Skeletal muscle satellite cell (primary cell): ENCODE measurements at regions not wholly inside any gene's neighbourhood (a gene's known extent, or its start where the extent isn't known, plus 50 kb on each side); places are given as distances from the start of the nearest gene placed in this dataset.

ENCODE experiments used
- H3K27me3 ChIP-seq: 2 replicates; pipeline ENCODE4 v1.7.0; 2013; ENCODE audit warnings: low read length; ENCODE audit not compliant: control insufficient read depth, insufficient read depth
- H3K36me3 ChIP-seq: 2 replicates; pipeline ENCODE4 v1.7.0; 2013; ENCODE audit warnings: mild to moderate bottlenecking, control low read depth, low read length; ENCODE audit not compliant: insufficient read depth
- H3K4me1 ChIP-seq: 2 replicates; pipeline ENCODE4 v1.7.0; 2013; ENCODE audit warnings: low read length; ENCODE audit not compliant: control insufficient read depth, insufficient read depth
- H3K4me2 ChIP-seq: 2 replicates; pipeline ENCODE4 v1.7.0; 2013; ENCODE audit warnings: mild to moderate bottlenecking, low read length
- H3K4me3 ChIP-seq: 2 replicates; pipeline ENCODE4 v1.7.0; 2013; ENCODE audit warnings: low read length
- H3K9ac ChIP-seq: 2 replicates; pipeline ENCODE4 v1.7.0; 2013; ENCODE audit warnings: mild to moderate bottlenecking, low read depth, low read length, moderate library complexity
- H3K9me3 ChIP-seq: replicated peaks from 2 replicates; pipeline ENCODE4 v1.7.0; 2013; ENCODE audit warnings: mild to moderate bottlenecking, control low read depth, low read length

DNA sequence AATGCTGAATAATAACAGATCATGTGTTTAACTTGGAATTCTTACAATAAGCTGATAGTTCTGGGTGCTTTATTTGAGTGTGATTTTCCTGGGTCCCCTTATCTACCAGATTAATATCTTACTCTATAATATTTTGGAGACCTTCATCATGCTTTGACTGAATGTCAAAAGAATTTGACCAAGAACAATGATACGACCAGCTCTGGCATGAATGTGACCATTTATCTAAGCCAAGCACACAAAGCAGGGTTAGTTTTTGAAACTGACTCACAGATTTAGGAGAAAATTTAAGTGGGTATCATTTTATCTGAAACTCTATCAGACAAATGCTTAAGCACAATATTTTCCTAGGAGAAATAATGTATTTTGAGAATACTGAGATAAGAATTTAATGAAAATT is 677.0 kb downstream of the NYAP2 start:
- Histone ChIP-seq H3K27me3 (no peaks in the 10 kb centered on the region), H3K9me3 (no peaks in the 10 kb centered on the region), H3K36me3 (no peaks in the 10 kb centered on the region), H3K4me2 (no peak overlapping the region), H3K9ac (no peak overlapping the region), H3K4me1 (peaks cover 42% of the 10 kb centered on the region), H3K4me3 (no peak overlapping the region)

DNA sequence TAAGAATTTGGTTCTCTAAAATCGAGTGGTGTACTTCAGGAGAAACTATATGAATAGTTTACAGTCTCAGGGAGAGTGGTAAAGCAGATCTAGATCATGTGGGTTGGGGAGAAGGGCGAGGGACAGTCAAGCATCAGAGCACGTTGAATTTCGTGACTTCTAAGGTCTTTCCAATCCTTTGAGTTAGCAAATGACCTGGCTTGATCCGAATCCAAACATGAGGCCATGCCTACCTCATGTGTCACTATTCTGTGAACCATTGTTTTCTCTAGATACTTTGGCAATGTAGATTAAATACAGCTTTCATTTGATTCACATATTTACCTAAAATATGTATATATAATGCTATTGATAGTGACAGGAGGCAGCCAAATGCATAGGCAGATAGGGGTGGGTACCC is 674.9 kb downstream of the NYAP2 start:
- Histone ChIP-seq H3K9me3 (no peaks in the 10 kb centered on the region), H3K4me3 (no peak overlapping the region), H3K9ac (no peak overlapping the region), H3K4me1 (peaks cover 26% of the 10 kb centered on the region), H3K36me3 (no peaks in the 10 kb centered on the region), H3K27me3 (no peaks in the 10 kb centered on the region), H3K4me2 (no peak overlapping the region)

DNA sequence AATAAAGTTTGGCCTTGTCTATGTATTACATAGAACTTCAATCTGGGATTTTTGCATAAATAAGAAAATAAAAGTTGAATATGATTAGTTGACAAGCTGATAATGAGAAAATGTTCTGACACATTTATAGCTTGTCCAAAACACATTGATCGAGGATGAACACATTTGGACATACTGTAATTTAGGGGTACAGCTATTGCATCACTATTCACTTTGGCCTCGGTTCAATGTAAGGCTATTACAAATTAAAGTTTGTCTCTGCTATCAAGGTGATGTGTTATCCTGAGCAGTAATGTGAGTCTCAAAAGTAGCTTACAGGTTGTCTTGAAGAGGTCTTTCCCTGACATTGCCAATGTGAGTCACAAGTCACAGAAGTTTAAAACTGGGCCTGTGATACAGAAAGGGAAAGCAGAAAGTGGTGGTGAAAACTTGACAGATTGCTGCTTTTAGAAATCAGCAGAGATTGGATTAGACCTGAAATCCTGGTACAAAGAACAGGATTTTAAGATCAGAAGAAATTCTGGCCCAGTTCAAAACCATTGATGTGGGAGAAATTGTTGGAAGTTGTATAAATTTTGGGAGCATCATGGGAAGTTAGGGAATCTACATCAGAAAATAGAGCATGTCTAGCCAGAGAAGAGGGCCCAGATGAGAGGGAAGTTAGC is 674.1 kb downstream of the NYAP2 start:
- Histone ChIP-seq H3K9ac (no peak overlapping the region), H3K4me3 (no peak overlapping the region)

DNA sequence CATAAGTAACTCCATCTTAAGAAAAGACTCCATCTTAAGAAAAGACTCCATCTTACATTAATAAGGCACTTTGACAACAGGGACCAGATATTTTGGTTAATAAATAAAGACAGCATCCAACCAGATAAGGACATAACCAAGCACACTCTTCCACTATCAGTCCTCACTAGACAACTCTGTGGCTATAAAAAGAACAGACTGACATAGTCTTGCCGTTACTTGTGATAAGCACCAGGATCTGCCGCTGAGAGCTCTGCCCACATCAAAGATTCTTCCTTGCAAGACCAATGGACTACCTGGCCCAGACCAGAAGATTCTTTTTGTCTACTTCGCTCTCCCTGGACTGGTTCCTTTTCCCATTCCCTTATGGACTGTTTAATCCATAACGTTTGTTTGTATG is 667.4 kb downstream of the NYAP2 start:
- Histone ChIP-seq H3K9me3 (no peaks in the 10 kb centered on the region), H3K4me3 (no peak overlapping the region), H3K9ac (no peak overlapping the region), H3K27me3 (no peaks in the 10 kb centered on the region), H3K36me3 (no peaks in the 10 kb centered on the region), H3K4me1 (peaks cover 8% of the 10 kb centered on the region), H3K4me2 (no peak overlapping the region)

More for the DNA sequence above, 674.1 kb downstream of the NYAP2 start:
- H3K36me3 ChIP-seq = no peaks in the 10 kb centered on the region
- H3K27me3 ChIP-seq = no peaks in the 10 kb centered on the region
- H3K9me3 ChIP-seq = no peaks in the 10 kb centered on the region
- H3K4me1 ChIP-seq = peaks cover 18% of the 10 kb centered on the region
- no peak overlapping the region for H3K4me2 ChIP-seq

DNA sequence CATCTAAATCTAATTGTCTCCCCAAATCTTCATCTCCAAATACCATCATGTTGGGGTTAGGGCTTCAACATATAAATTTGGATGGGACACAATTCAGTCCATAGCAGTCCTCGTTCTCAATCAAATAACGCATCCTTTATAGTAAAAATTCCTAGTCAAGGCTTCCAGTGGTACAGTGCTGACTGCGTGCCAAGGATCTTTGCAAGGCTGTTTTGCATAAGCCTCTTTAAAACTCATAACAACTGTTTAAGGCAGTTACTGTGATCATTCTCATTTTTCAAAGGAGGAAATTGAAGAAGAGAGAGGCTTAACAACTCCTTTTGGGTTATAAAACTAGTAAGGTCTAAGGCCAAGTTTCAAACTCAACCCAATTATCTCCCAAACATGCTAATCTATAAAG is 666.9 kb downstream of the NYAP2 start:
- no peak overlapping the region for H3K4me2 ChIP-seq
- H3K27me3 ChIP-seq = no peaks in the 10 kb centered on the region
- peaks cover 8% of the 10 kb centered on the region for H3K4me1 ChIP-seq
- no peaks in the 10 kb centered on the region for H3K9me3 ChIP-seq
- H3K4me3 ChIP-seq = no peak overlapping the region
- no peak overlapping the region for H3K9ac ChIP-seq
- H3K36me3 ChIP-seq = no peaks in the 10 kb centered on the region

DNA sequence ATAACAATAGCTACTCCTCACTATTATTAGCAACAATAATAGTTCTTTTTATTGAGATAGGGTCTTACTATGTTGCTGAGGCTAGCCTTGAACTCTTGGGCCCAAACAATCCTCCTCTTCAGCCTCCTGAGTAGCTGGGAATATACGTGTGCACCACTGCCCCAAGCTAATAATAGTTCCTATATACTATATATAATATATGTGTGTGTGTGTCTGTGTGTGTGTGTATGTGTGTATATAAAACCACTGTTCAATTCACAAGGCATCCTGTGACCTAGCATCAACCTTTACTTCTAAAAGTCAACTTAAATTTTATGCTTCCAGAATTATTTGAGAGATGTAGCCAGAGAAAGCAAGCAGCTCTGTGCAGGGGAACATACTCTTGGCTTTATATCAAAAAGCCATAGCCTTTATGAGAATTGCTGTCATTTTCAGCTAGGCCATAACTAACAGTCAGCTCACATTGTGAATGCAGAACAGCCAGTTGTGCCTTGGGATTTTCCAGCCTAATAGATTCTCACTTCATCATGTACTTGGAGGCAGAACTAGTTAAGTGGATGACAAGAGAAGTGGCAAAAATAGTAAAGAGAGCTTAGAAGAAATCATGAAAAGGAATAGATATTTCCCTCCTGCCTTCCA is 665.5 kb downstream of the NYAP2 start:
- no peaks in the 10 kb centered on the region for H3K27me3 ChIP-seq
- peaks cover 8% of the 10 kb centered on the region for H3K4me1 ChIP-seq
- H3K4me3 ChIP-seq = no peak overlapping the region
- H3K9ac ChIP-seq = no peak overlapping the region
- no peaks in the 10 kb centered on the region for H3K9me3 ChIP-seq
- H3K36me3 ChIP-seq = no peaks in the 10 kb centered on the region
- no peak overlapping the region for H3K4me2 ChIP-seq

DNA sequence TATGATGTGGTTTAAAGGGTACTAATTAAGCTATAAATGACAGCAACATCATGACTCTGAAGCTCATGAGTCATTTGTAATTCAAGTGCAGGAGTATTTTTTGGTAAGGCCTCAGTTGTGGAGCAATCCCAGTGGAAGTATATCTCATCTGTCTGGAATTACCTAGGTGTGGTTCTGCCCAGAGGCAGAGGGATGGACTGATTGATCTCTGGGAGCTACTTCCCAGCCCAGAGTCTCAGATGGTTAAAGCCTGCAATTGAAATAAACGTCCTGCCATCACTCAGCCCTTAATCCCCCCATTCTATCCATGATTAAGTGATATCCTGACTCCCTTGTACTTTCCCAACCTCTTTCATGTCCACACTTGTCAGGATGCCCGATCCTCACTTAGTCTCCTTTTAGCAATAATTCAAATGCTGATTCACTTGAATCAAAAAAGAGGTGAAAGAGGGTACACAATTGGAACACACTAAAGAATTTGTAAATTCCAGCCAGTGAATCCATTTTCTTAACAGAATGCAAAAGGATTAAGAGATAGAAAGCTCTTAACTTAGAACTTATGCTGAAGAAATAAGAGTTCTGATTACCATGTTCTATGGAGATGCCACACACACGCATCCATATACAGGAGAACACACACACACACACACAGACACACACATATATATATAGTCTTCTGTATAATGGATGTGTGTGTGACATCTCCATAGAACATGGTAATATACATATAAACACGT is 664.4 kb downstream of the NYAP2 start:
- H3K4me1 ChIP-seq = peaks cover 8% of the 10 kb centered on the region
- no peaks in the 10 kb centered on the region for H3K36me3 ChIP-seq
- H3K4me3 ChIP-seq = no peak overlapping the region
- no peaks in the 10 kb centered on the region for H3K9me3 ChIP-seq
- H3K9ac ChIP-seq = no peak overlapping the region
- no peaks in the 10 kb centered on the region for H3K27me3 ChIP-seq
- peak overlapping the region; percentile 9 for H3K4me2 ChIP-seq

DNA sequence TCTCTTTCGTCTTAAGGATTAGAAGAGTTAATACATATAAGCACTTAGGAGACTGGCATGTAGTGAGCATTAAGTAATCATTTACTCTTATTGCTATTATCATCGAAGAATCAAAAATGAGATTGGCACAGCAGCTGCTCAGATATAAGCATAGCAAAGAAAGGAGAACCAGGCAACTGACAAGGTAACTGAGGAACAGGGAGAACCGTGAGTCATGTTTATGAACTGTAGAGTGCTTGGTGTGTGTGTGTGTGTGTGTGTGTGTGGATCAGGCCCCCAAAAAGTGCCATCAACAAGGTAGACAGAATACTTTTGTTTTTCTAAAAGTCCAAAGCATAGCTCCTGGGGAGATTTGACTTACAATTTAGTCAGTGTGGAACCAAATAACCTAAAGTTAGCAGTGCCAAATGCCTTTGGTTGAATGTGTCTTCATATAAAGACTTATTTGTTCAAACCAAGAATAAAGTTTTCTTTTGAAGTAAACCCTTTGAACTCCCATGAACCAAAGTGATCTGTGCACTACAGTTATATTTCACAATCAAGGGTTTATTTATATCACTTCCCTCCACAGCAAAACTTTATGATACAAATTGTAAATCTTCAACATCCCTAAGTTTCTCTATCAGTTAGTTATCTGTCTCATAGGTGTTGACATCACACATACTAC is 660.6 kb downstream of the NYAP2 start:
- peaks cover 8% of the 10 kb centered on the region for H3K4me1 ChIP-seq
- H3K4me2 ChIP-seq = no peak overlapping the region
- no peak overlapping the region for H3K4me3 ChIP-seq
- H3K9me3 ChIP-seq = no peaks in the 10 kb centered on the region
- no peaks in the 10 kb centered on the region for H3K27me3 ChIP-seq
- no peak overlapping the region for H3K9ac ChIP-seq
- no peaks in the 10 kb centered on the region for H3K36me3 ChIP-seq

DNA sequence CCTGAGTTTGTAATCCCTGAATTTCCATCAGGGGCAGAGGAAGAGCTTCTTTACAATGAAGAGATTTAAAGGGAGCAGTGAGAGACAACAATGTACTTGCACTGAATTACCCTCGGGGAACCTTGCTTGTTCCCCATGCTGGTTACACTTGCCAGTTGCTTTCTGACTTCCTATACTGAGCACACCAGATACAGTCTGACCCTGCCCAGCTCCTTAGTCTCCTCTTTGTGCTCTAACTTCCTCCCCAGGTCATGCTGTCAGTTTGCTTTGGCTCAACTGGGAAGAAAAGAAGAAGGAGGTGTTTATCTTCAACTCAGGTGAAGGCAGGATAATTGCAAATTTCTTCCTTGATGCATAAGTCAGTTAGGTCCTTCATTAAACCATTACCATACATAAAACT is 658.4 kb downstream of the NYAP2 start:
- no peak overlapping the region for H3K4me3 ChIP-seq
- H3K9me3 ChIP-seq = no peaks in the 10 kb centered on the region
- no peaks in the 10 kb centered on the region for H3K27me3 ChIP-seq
- no peaks in the 10 kb centered on the region for H3K4me1 ChIP-seq
- no peaks in the 10 kb centered on the region for H3K36me3 ChIP-seq
- H3K4me2 ChIP-seq = no peak overlapping the region
- H3K9ac ChIP-seq = no peak overlapping the region

DNA sequence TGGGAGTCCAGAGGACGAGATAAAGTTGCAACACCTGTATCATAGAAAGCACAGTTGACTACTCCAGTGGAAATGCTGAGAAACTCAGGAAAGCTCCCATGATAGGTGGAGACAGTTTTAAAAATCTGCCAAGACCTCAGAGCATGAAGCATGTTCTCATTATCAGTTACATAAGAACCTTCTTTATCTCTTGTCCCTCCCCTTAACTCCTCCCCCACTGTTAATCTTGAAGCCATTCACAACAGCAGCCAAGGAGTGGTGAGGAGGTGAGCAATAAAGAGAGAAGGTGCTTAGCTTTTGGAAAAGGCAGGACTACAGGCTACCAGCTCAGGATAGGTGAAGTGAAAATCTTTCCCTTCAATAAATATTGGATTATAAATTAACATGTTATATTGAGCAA is 657.9 kb downstream of the NYAP2 start:
- Histone ChIP-seq H3K36me3 (no peaks in the 10 kb centered on the region), H3K9me3 (no peaks in the 10 kb centered on the region), H3K4me2 (no peak overlapping the region), H3K4me1 (no peaks in the 10 kb centered on the region), H3K4me3 (no peak overlapping the region), H3K27me3 (no peaks in the 10 kb centered on the region), H3K9ac (no peak overlapping the region)

DNA sequence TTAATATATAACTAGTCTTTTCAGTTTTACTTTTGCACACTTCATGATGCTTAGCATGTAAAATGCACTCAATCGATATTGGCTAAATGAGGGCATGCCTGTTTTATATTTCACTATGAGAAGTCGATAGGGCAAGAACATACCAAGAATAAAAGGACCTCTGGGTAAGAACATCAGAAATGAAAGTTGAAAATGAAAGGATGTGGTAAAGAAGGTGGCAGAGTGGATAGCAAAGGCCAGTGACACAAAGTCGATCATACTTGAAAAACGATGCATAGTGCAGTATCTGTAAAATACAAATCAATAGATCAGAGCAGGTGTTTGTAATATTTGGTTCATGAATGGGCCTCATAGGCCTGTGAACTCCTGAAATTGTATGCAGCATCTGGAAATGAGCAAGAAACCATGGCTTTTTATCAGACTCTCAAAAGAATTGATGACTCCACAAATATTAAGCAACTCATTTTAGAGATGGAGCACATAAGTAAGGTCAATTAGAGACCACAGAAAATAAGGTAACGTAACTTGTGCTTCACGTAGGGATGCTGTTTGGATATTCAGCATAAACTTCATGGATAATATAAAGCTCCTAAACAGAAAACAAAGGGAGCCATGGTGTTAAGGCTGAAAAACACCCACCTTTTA is 653.4 kb downstream of the NYAP2 start:
- Histone ChIP-seq H3K9ac (no peak overlapping the region), H3K4me2 (no peak overlapping the region), H3K4me1 (peaks cover 8% of the 10 kb centered on the region), H3K4me3 (no peak overlapping the region), H3K9me3 (no peaks in the 10 kb centered on the region), H3K36me3 (no peaks in the 10 kb centered on the region), H3K27me3 (no peaks in the 10 kb centered on the region)
